ENCODE measurements at regions not wholly inside any gene's neighbourhood (a gene's known extent, or its start where the extent isn't known, plus 50 kb on each side); places are given as distances from the start of the nearest gene placed in this dataset.

- TF ChIP-seq POLR2A (IDR thresholded peaks at IDR 0.05) (no peak), CTCF (IDR thresholded peaks at IDR 0.05) (no peak)
Observed at GRCh38 chr2:183493040-183493439, 368.8 kb downstream of the NUP35 start.

Measured in thyroid gland (tissue), 4 donors.